Central memory CD8-positive, alpha-beta T cell (primary cell): ENCODE measurements at regions not wholly inside any gene's neighbourhood (a gene's known extent, or its start where the extent isn't known, plus 50 kb on each side); places are given as distances from the start of the nearest gene placed in this dataset.
"Not testable (repeated sequence)": the region's sequence is repeated elsewhere in the genome, so short reads cannot be mapped to it uniquely, and the experiment has no call there.

Source experiments
- ATAC-seq: fragments of 150-1000 bp; cut with Tn5 transposase; replicated peaks from 2 replicates; pipeline ENCODE4 v1.10.0; 2022; ENCODE audit warnings: mild to moderate bottlenecking, moderate FRiP score, moderate number of reproducible peaks; ENCODE audit not compliant: poor library complexity, severe bottlenecking; ENCODE audit errors: extremely low read depth
- DNase-seq, 2 donors: peaks; one replicate each; pipeline ENCODE4 v3.0.0; 2021; ENCODE audit warnings: low spot score in 2 of 2
- H3K27ac Mint-ChIP-seq: one replicate; pipeline ENCODE4 v1.8.0; 2022; ENCODE audit warnings: low read depth, mild to moderate bottlenecking, moderate library complexity, mixed read lengths
- H3K27me3 Mint-ChIP-seq: one replicate; pipeline ENCODE4 v1.8.0; 2022; ENCODE audit warnings: mixed read lengths
- H3K36me3 Mint-ChIP-seq: one replicate; pipeline ENCODE4 v1.8.0; 2022; ENCODE audit warnings: mild to moderate bottlenecking, moderate library complexity, mixed read lengths; ENCODE audit not compliant: insufficient read depth
- H3K4me1 Mint-ChIP-seq: one replicate; pipeline ENCODE4 v1.8.0; 2022; ENCODE audit warnings: mixed read lengths
- H3K4me3 Mint-ChIP-seq: one replicate; pipeline ENCODE4 v1.8.0; 2022; ENCODE audit warnings: mild to moderate bottlenecking, moderate library complexity, mixed read lengths
- H3K9me3 Mint-ChIP-seq: one replicate; pipeline ENCODE4 v1.8.0; 2022; ENCODE audit warnings: mixed read lengths

DNA sequence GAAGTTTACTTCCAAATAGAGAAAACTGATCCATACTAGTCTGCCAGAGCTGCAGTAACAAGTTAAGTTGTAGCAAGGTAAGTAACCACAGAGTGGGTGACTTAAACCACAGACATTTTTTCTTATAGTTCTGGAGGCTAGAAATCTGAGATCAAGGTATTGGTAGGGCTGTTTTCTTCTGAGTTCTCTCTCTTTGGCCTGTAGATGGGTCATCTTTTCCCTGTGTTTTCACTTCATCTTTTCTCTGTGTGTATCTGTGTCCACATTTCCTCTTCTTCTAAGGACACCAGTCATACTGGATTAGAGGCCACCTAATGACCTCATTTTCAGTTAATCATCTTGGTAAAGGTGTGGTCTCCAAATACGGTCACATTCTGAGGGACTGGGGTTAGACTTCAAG is 142.9 kb upstream of the MEX3C start:
- H3K9me3 Mint-ChIP-seq: no peaks in the 10 kb centered on the region
- DNase-seq: no peak
- H3K27me3 Mint-ChIP-seq: peaks cover 33% of the 10 kb centered on the region
- H3K36me3 Mint-ChIP-seq: no peaks in the 10 kb centered on the region
- no peaks in the 10 kb centered on the region for H3K4me1 Mint-ChIP-seq
- H3K4me3 Mint-ChIP-seq: no peak overlapping the region
- no peak for ATAC-seq
- H3K27ac Mint-ChIP-seq: no peak overlapping the region

DNA sequence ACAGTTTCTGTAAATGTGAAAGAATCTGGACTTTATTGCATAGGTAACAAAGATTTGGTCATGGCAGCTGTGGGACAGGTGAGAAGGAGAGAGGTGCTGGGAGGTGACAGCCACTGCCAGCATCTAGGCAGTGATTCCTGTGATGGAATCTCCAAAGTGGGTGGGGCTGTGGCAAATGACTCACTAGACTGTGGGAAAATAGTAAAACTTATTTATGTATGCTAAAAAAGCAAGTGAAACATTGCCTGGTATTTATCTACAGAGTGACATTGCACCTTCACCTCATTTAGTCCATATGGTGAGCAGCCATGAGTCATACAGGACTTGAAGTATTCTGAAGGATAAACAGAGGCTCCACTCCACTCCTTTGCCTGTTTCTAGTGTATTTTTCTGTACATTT is 145.3 kb upstream of the MEX3C start:
- no peak overlapping the region for H3K4me3 Mint-ChIP-seq
- H3K4me1 Mint-ChIP-seq: no peaks in the 10 kb centered on the region
- H3K27me3 Mint-ChIP-seq: peaks cover 21% of the 10 kb centered on the region
- DNase-seq (no peak), ATAC-seq (no peak)
- no peaks in the 10 kb centered on the region for H3K9me3 Mint-ChIP-seq
- H3K27ac Mint-ChIP-seq: no peak overlapping the region
- no peaks in the 10 kb centered on the region for H3K36me3 Mint-ChIP-seq

DNA sequence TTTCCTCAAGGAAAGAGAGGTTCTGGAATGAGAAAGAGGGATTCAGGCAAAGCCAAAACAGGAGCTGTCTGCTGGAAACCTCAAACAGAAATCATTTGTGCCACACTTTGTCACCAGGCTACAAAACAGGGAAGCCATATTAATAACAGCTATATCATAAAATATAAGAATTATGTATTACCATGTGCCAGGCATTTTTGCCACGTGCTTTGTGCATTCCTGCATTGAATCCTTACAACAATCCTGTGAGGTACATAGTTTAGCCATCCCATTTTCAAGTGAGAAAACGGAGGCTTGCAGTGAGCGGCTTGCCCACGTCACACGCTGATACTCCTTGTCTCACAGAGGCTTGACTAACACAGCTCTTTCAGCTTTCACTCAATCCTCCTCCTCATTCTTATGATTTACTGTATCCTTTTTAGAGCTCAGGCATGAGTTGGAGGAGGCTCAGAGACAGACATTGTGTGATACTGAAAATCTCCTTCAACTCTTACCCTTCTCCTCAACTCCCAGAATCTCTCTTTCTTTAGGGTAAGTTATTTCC is 148.4 kb upstream of the MEX3C start:
- no peaks in the 10 kb centered on the region for H3K4me1 Mint-ChIP-seq
- no peak overlapping the region for H3K27ac Mint-ChIP-seq
- H3K4me3 Mint-ChIP-seq: no peak overlapping the region
- no peaks in the 10 kb centered on the region for H3K36me3 Mint-ChIP-seq
- no peaks in the 10 kb centered on the region for H3K9me3 Mint-ChIP-seq
- DNase-seq (no peak), ATAC-seq (no peak)
- peaks cover 25% of the 10 kb centered on the region for H3K27me3 Mint-ChIP-seq

- Mint-ChIP-seq H3K36me3 (no peaks in the 10 kb centered on the region), H3K4me1 (no peaks in the 10 kb centered on the region), H3K27ac (no peak overlapping the region), H3K4me3 (no peak overlapping the region), H3K9me3 (no peaks in the 10 kb centered on the region), H3K27me3 (peaks cover 29% of the 10 kb centered on the region)
- DNase-seq: no peak
- ATAC-seq: no peak
Observed at GRCh38 chr18:51346404-51346803, 148.9 kb upstream of the MEX3C start.

GRCh38 chr18:51350081-51350480 is 152.6 kb upstream of the MEX3C start:
- no peaks in the 10 kb centered on the region for H3K4me1 Mint-ChIP-seq
- ATAC-seq (no peak), DNase-seq (no peak)
- H3K27me3 Mint-ChIP-seq: peaks cover 47% of the 10 kb centered on the region
- H3K27ac Mint-ChIP-seq: no peak overlapping the region
- no peaks in the 10 kb centered on the region for H3K9me3 Mint-ChIP-seq
- peaks cover 3% of the 10 kb centered on the region for H3K36me3 Mint-ChIP-seq
- H3K4me3 Mint-ChIP-seq: no peak overlapping the region

DNA sequence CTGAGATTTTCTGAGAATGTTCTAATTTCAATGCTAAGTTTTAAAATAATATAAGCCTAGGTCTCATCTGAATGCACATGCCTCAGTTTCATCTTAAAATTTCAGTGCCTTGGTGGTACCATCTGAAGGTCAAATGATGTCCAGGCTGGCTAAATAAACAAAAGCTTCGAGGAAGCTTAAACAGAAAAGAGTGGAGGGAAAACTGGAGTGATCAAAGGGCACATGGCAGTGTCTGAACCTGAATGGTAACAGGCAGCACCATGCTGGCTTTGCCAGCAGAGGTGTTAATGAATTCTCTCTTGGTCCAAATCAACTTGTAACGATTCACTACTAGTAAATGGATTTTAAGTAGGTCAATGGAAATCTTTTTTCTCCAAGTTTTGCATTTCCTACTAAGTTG is 158.4 kb upstream of the MEX3C start:
- H3K4me3 Mint-ChIP-seq: no peak overlapping the region
- H3K9me3 Mint-ChIP-seq: no peaks in the 10 kb centered on the region
- H3K4me1 Mint-ChIP-seq: no peaks in the 10 kb centered on the region
- peaks cover 3% of the 10 kb centered on the region for H3K36me3 Mint-ChIP-seq
- DNase-seq (no peak), ATAC-seq (no peak)
- peaks cover 44% of the 10 kb centered on the region for H3K27me3 Mint-ChIP-seq
- no peak overlapping the region for H3K27ac Mint-ChIP-seq

DNA sequence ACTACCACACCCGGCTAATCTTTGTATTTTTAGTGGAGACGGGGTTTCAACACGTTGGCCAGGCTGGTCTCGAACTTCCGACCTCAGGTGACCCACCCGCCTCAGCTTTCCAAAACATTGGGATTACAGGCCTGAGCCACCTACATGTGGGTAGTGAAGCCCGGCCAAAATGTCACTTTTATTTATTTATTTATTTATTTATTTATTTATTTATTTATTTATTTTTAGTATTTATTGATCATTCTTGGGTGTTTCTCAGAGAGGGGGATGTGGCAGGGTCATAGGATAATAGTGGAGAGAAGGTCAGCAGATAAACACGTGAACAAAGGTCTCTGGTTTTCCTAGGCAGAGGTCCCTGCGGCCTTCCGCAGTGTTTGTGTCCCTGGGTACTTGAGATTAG is 162.8 kb upstream of the MEX3C start:
- H3K27ac Mint-ChIP-seq, ATAC-seq, H3K4me1 Mint-ChIP-seq, DNase-seq, H3K9me3 Mint-ChIP-seq, H3K36me3 Mint-ChIP-seq, H3K4me3 Mint-ChIP-seq: not testable (repeated sequence)
- peaks cover 19% of the 10 kb centered on the region for H3K27me3 Mint-ChIP-seq

DNA sequence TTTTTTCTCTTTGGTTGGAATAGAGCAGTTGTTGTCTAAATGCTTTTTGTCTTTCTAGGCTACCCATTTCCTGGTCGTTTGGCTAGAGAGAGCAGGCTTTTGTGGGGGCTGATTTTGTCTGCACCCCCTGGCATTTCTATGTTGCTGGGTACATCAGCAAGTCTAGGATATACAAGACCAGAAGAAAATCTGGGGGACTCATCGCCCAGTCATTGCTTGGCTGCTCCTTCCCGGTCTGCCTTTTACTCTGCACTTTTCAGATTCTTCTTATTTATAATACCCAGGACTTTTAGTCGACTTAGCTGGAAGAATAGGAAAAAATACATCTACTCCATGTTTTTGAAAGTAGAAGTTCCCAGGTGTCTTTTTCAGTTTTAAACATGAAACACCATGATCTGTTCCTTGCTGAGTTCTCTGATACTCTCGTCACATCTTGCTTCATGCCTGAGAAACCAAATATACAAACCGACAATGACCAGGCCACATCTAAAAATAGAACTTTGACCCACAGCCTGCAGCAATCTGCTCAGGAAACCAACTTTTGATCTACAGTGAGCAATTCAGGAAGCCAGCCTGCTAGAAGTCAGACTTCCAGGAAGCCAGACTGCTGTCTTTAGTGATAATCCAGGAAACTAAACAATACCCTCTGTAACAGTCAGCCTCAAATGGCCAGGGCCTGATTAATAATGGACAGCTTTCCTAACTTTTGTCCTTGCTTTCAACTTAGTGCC is 163.8 kb upstream of the MEX3C start:
- H3K27me3 Mint-ChIP-seq: peaks cover 18% of the 10 kb centered on the region
- H3K4me1 Mint-ChIP-seq: no peaks in the 10 kb centered on the region
- DNase-seq: no peak
- no peak overlapping the region for H3K27ac Mint-ChIP-seq
- no peak for ATAC-seq
- H3K4me3 Mint-ChIP-seq: no peak overlapping the region
- no peaks in the 10 kb centered on the region for H3K9me3 Mint-ChIP-seq
- peaks cover 1% of the 10 kb centered on the region for H3K36me3 Mint-ChIP-seq

- Mint-ChIP-seq H3K4me1 (no peaks in the 10 kb centered on the region), H3K4me3 (no peak overlapping the region), H3K9me3 (no peaks in the 10 kb centered on the region), H3K27ac (no peak overlapping the region), H3K36me3 (peaks cover 1% of the 10 kb centered on the region), H3K27me3 (peaks cover 10% of the 10 kb centered on the region)
- no peak for DNase-seq
- no peak for ATAC-seq
Observed at GRCh38 chr18:51363384-51363783, 165.9 kb upstream of the MEX3C start.

- DNase-seq (no peak), ATAC-seq (no peak)
- no peak overlapping the region for H3K27ac Mint-ChIP-seq
- H3K27me3 Mint-ChIP-seq: peaks cover 58% of the 10 kb centered on the region
- H3K4me3 Mint-ChIP-seq: no peak overlapping the region
- H3K9me3 Mint-ChIP-seq: no peaks in the 10 kb centered on the region
- no peaks in the 10 kb centered on the region for H3K4me1 Mint-ChIP-seq
- no peaks in the 10 kb centered on the region for H3K36me3 Mint-ChIP-seq
Observed at GRCh38 chr18:51370996-51371395, 173.5 kb upstream of the MEX3C start.

DNA sequence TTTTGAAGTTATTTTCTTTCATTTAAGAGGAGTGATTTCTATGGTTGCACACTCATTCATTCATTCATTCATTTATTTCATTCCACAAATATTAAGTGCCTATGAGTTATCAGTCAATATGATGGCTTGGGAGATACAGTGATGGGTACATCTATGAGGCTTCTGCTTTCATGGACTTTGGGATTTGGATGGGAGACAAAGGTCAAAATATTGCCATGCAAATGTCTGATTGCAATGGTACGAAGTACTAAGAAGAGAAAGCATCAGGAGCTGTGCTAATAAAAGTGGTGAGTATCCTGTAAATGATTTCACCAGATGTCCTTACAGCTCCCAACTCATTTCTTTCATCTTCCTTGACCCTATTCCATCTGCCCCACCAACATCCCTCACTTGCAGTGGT is 174.4 kb upstream of the MEX3C start:
- Mint-ChIP-seq H3K27me3 (peaks cover 67% of the 10 kb centered on the region), H3K27ac (no peak overlapping the region)

DNA sequence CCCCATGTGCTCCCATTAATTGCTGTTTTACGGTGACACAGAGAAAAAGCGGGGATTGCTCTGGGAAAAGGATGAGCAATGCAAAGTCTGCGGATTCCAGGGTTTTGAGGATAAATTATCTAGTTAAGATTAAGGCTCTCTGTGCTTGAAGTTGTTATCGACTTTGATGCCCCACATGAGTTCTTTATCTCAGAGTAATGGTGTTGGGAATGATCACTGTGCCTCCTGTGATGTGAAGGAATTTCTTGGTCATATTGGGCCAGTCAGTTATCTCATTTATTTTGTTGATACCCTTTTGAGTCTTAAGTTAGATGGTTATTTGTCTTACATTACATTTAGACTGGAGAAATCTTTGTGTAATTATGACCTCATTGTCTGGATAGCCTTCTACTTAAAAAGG is 184.6 kb upstream of the MEX3C start:
- Mint-ChIP-seq H3K27me3 (peaks cover 2% of the 10 kb centered on the region), H3K4me3 (no peak overlapping the region), H3K36me3 (no peaks in the 10 kb centered on the region), H3K27ac (no peak overlapping the region), H3K9me3 (no peaks in the 10 kb centered on the region), H3K4me1 (no peaks in the 10 kb centered on the region)
- no peak for ATAC-seq
- no peak for DNase-seq

More for the DNA sequence above, 174.4 kb upstream of the MEX3C start:
- ATAC-seq (no peak), DNase-seq (no peak)
- H3K4me3 Mint-ChIP-seq: no peak overlapping the region
- no peaks in the 10 kb centered on the region for H3K9me3 Mint-ChIP-seq
- H3K36me3 Mint-ChIP-seq: no peaks in the 10 kb centered on the region
- H3K4me1 Mint-ChIP-seq: no peaks in the 10 kb centered on the region

DNA sequence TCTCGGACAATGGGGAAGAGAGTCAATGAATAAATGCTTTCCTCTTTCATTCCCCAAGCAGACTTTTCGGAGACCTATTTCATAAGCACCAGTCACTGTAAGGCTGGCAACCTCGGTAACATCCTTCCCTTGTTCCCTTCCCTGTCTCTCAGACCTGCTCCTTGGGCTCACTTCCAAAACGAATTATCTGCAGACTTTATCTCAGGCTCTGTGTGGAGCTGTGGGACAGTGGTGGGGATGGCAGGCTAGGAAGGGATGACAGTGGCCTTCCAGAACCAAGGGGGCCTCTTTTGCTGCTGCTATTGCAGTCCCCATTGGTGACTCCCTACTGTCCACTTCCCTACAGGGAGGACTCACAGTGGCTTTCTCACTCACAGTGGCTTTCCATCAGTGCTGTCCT is 185.6 kb upstream of the MEX3C start:
- H3K4me1 Mint-ChIP-seq: no peaks in the 10 kb centered on the region
- no peak overlapping the region for H3K4me3 Mint-ChIP-seq
- H3K9me3 Mint-ChIP-seq: no peaks in the 10 kb centered on the region
- H3K36me3 Mint-ChIP-seq: no peaks in the 10 kb centered on the region
- no peak overlapping the region for H3K27ac Mint-ChIP-seq
- ATAC-seq (no peak), DNase-seq (no peak)
- H3K27me3 Mint-ChIP-seq: peaks cover 8% of the 10 kb centered on the region
